ENCODE measurements at regions not wholly inside any gene's neighbourhood (a gene's known extent, or its start where the extent isn't known, plus 50 kb on each side); places are given as distances from the start of the nearest gene placed in this dataset.
"Not testable (repeated sequence)": the region's sequence is repeated elsewhere in the genome, so short reads cannot be mapped to it uniquely, and the experiment has no call there.

- peaks cover 17% of the 10 kb centered on the region for H3K9me3 Mint-ChIP-seq (ENCODE audit: low read depth)
- H3K36me3 Mint-ChIP-seq (ENCODE audit: low read depth), result peaks cover 9% of the 10 kb centered on the region
- no peak overlapping the region for H3K4me3 Mint-ChIP-seq (ENCODE audit: unreplicated experiment)
- H3K27me3 Mint-ChIP-seq (ENCODE audit: low read depth), result peaks cover 9% of the 10 kb centered on the region
- TF ChIP-seq, protein P1, sequence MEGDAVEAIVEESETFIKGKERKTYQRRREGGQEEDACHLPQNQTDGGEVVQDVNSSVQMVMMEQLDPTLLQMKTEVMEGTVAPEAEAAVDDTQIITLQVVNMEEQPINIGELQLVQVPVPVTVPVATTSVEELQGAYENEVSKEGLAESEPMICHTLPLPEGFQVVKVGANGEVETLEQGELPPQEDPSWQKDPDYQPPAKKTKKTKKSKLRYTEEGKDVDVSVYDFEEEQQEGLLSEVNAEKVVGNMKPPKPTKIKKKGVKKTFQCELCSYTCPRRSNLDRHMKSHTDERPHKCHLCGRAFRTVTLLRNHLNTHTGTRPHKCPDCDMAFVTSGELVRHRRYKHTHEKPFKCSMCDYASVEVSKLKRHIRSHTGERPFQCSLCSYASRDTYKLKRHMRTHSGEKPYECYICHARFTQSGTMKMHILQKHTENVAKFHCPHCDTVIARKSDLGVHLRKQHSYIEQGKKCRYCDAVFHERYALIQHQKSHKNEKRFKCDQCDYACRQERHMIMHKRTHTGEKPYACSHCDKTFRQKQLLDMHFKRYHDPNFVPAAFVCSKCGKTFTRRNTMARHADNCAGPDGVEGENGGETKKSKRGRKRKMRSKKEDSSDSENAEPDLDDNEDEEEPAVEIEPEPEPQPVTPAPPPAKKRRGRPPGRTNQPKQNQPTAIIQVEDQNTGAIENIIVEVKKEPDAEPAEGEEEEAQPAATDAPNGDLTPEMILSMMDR (IDR thresholded peaks at IDR 0.05), result no peak
- DNase-seq (ENCODE audit: low spot score), result no peak
- H3K4me1 Mint-ChIP-seq (ENCODE audit: low read depth), result no peaks in the 10 kb centered on the region
- no peak overlapping the region for H3K27ac Mint-ChIP-seq (ENCODE audit: unreplicated experiment)
Observed at GRCh38 chr2:107137706-107138105, 251.7 kb upstream of the ST6GAL2 start.

DNA sequence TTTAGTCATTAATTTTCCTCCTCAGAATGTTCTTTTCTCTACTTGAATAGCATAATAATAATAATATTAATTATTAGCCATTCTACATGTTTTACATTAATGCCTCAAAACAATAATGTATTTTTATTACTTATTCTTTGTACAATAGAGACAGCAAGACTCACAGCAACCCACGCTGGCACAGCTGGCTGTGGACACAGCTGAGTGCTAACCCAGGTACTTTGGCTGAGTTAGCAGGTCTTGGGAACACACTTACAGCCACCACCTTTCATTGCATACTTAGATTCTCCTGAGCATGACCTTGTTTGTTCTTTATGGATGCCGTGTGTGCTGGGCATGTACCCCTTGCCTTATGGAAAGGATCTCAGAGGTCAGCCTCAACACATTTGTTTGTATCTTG lies 260.2 kb upstream of the ST6GAL2 start:
- Mint-ChIP-seq H3K27me3 (ENCODE audit: low read depth) (peaks cover 10% of the 10 kb centered on the region), H3K9me3 (ENCODE audit: low read depth) (peaks cover 26% of the 10 kb centered on the region), H3K4me3 (ENCODE audit: unreplicated experiment) (no peak overlapping the region), H3K4me1 (ENCODE audit: low read depth) (no peaks in the 10 kb centered on the region), H3K36me3 (ENCODE audit: low read depth) (peaks cover 7% of the 10 kb centered on the region), H3K27ac (ENCODE audit: unreplicated experiment) (no peak overlapping the region)
- no peak for DNase-seq (ENCODE audit: low spot score)
- TF ChIP-seq, protein P1 (IDR thresholded peaks at IDR 0.05), result no peak

DNA sequence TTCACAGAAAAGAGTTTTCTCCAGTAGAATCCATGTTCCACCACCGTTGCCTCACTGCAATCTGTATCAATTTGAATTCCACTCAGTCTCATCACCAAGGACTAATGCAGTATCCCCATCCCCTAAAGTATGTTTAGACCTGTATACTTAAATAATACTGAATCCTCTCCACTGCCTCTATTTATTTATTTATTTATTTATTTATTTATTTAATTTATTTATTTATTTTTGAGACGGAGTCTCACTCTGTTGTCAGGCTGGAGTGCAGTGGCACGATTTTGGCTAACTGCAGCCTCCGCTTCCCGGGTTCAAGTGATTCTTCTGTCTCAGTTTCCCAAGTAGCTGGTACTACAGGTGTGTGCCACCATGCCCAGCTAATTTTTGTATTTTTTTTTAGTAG lies 260.7 kb upstream of the ST6GAL2 start:
- not testable (repeated sequence) for H3K4me1 Mint-ChIP-seq (ENCODE audit: low read depth); H3K27ac Mint-ChIP-seq (ENCODE audit: unreplicated experiment)

GRCh38 chr2:107148055-107148454 lies 262.1 kb upstream of the ST6GAL2 start:
- H3K36me3 Mint-ChIP-seq (ENCODE audit: low read depth), result peaks cover 4% of the 10 kb centered on the region
- H3K27me3 Mint-ChIP-seq (ENCODE audit: low read depth), result peaks cover 14% of the 10 kb centered on the region
- H3K4me1 Mint-ChIP-seq (ENCODE audit: low read depth), result no peaks in the 10 kb centered on the region
- H3K4me3 Mint-ChIP-seq (ENCODE audit: unreplicated experiment), result no peak overlapping the region
- no peak overlapping the region for H3K27ac Mint-ChIP-seq (ENCODE audit: unreplicated experiment)
- DNase-seq (ENCODE audit: low spot score), result no peak
- TF ChIP-seq, protein P1 (IDR thresholded peaks at IDR 0.05), result no peak
- peaks cover 17% of the 10 kb centered on the region for H3K9me3 Mint-ChIP-seq (ENCODE audit: low read depth)

More for the DNA sequence above, 260.7 kb upstream of the ST6GAL2 start:
- peaks cover 26% of the 10 kb centered on the region for H3K9me3 Mint-ChIP-seq (ENCODE audit: low read depth)
- H3K36me3 Mint-ChIP-seq (ENCODE audit: low read depth); DNase-seq (ENCODE audit: low spot score); H3K4me3 Mint-ChIP-seq (ENCODE audit: unreplicated experiment): not testable (repeated sequence)
- peaks cover 14% of the 10 kb centered on the region for H3K27me3 Mint-ChIP-seq (ENCODE audit: low read depth)

GRCh38 chr2:107148496-107148895 lies 262.5 kb upstream of the ST6GAL2 start:
- H3K27ac Mint-ChIP-seq (ENCODE audit: unreplicated experiment), result no peak overlapping the region
- peaks cover 16% of the 10 kb centered on the region for H3K9me3 Mint-ChIP-seq (ENCODE audit: low read depth)
- peaks cover 4% of the 10 kb centered on the region for H3K36me3 Mint-ChIP-seq (ENCODE audit: low read depth)
- H3K4me1 Mint-ChIP-seq (ENCODE audit: low read depth), result no peaks in the 10 kb centered on the region
- H3K4me3 Mint-ChIP-seq (ENCODE audit: unreplicated experiment), result no peak overlapping the region
- no peak for DNase-seq (ENCODE audit: low spot score)
- TF ChIP-seq, protein P1 (IDR thresholded peaks at IDR 0.05), result no peak
- peaks cover 16% of the 10 kb centered on the region for H3K27me3 Mint-ChIP-seq (ENCODE audit: low read depth)

- no peak for DNase-seq (ENCODE audit: low spot score)
- Mint-ChIP-seq H3K4me3 (ENCODE audit: unreplicated experiment) (no peak overlapping the region), H3K9me3 (ENCODE audit: low read depth) (peaks cover 13% of the 10 kb centered on the region), H3K27ac (ENCODE audit: unreplicated experiment) (no peak overlapping the region), H3K4me1 (ENCODE audit: low read depth) (no peaks in the 10 kb centered on the region), H3K27me3 (ENCODE audit: low read depth) (no peaks in the 10 kb centered on the region), H3K36me3 (ENCODE audit: low read depth) (peaks cover 2% of the 10 kb centered on the region)
- TF ChIP-seq, protein P1 (IDR thresholded peaks at IDR 0.05), result no peak
Observed at GRCh38 chr2:107160640-107161239, 274.8 kb upstream of the ST6GAL2 start.
